K562 (cell line): ENCODE measurements at regions not wholly inside any gene's neighbourhood (a gene's known extent, or its start where the extent isn't known, plus 50 kb on each side); places are given as distances from the start of the nearest gene placed in this dataset.

Experiments used
- ATAC-seq: fragments of 200-7000 bp; cut with Tn5 transposase; 3 replicates; pipeline ENCODE4 v1.9.1; 2020; ENCODE audit warnings: moderate library complexity
- BruUV-seq: library from RNA; stranded (reverse); fragments of 400-500 nt; replicated peaks from 2 replicates; lab custom pipeline; 2021; lab: Mats Ljungman, UMichigan
- CTCF ChIA-PET: fragments of 300-600 bp; formaldehyde crosslinking; extraction: SDS; loops from one replicate; lab custom pipeline; 2021; ENCODE audit warnings: low intra/inter-chr PET ratio; lab: Yijun Ruan, JAX
- POLR2A ChIA-PET: fragments of 300-600, 350-650 bp; sonication (Branson Sonifier 250); formaldehyde crosslinking; extraction: SDS; loops from one replicate; lab custom pipeline; 2021; ENCODE audit warnings: antibody characterized with exemption, inconsistent platforms; lab: Yijun Ruan, JAX
- DNase-seq, 4 experiments: peaks; one replicate each; pipeline versions ENCODE4 v3.0.0 to v3.0.0-alpha.2; 2011 to 2018; ENCODE audit warnings: low spot score in 3 of 4, mixed read lengths in 3 of 4; ENCODE audit errors: extremely low read depth in 1 of 4
- FAIRE-seq: peaks from 2 replicates; lab custom pipeline; 2011; peaks lifted over from hg19 to GRCh38; lab: Jason Lieb, UNC
- H2AFZ ChIP-seq: 2 replicates; pipeline ENCODE4 v1.6.0; 2011; ENCODE audit warnings: low read depth, low read length, control low read depth, inconsistent platforms
- H3K27ac ChIP-seq: fragments of 200-600 bp; 3 replicates; pipeline ENCODE4 v1.8.0; 2011; ENCODE audit warnings: low read depth, mild to moderate bottlenecking, control low read depth, inconsistent platforms, low read length, moderate library complexity, mixed read lengths; ENCODE audit errors: extremely low read depth
- H3K27me3 ChIP-seq, 2 experiments: fragments of 300-600 bp in 1 of 2; 2 replicates in 1 of 2; 3 replicates in 1 of 2; pipeline versions ENCODE4 v1.6.0 to v1.8.0; 2011; ENCODE audit warnings: inconsistent platforms in 2 of 2, low read length in 2 of 2, mild to moderate bottlenecking in 1 of 2, mixed read lengths in 1 of 2, moderate library complexity in 1 of 2; ENCODE audit not compliant: control insufficient read depth in 2 of 2, insufficient read depth in 2 of 2
- H3K36me3 ChIP-seq: fragments of 300-600 bp; 3 replicates; pipeline ENCODE4 v1.8.0; 2011; ENCODE audit warnings: mild to moderate bottlenecking, low read length, inconsistent platforms; ENCODE audit not compliant: control insufficient read depth, insufficient read depth
- H3K4me1 ChIP-seq, 2 experiments: fragments of 200-600 bp in 1 of 2; replicated peaks in 1 of 2; 2 replicates in 1 of 2; 3 replicates in 1 of 2; pipeline versions ENCODE4 v1.5.1 to v1.8.0; 2011; ENCODE audit warnings: inconsistent platforms in 2 of 2, low read length in 2 of 2, mild to moderate bottlenecking in 1 of 2, mixed read lengths in 1 of 2, moderate library complexity in 1 of 2; ENCODE audit not compliant: control insufficient read depth in 2 of 2, insufficient read depth in 2 of 2
- H3K4me2 ChIP-seq: 2 replicates; pipeline ENCODE4 v1.6.1; 2011; ENCODE audit warnings: low read length, control low read depth, inconsistent platforms, mixed read lengths; ENCODE audit not compliant: insufficient read depth
- H3K4me3 ChIP-seq: fragments of 200-600 bp; sonication (generic), shearing (Covaris generic); 2 replicates; pipeline ENCODE4 v1.5.1; 2016; ENCODE audit warnings: control low read depth, inconsistent platforms
- H3K79me2 ChIP-seq: fragments of 200-600 bp; 3 replicates; pipeline ENCODE4 v1.8.0; 2011; ENCODE audit warnings: low read length, inconsistent platforms; ENCODE audit not compliant: control insufficient read depth, insufficient read depth
- H3K9ac ChIP-seq, 2 experiments: 2 replicates each; pipeline versions ENCODE4 v1.6.0 to v1.6.1; 2011; ENCODE audit warnings: low read depth in 2 of 2, low read length in 2 of 2, control low read depth in 1 of 2, inconsistent platforms in 1 of 2, mild to moderate bottlenecking in 1 of 2, mixed read lengths in 1 of 2; ENCODE audit not compliant: insufficient read depth in 1 of 2
- H3K9me1 ChIP-seq: one replicate; pipeline ENCODE4 v1.6.0; 2011; ENCODE audit warnings: inconsistent platforms, mild to moderate bottlenecking, low read length, moderate library complexity; ENCODE audit not compliant: control insufficient read depth, insufficient read depth
- H3K9me3 ChIP-seq: replicated peaks from 2 replicates; pipeline ENCODE4 v1.5.1; 2011; ENCODE audit warnings: low read depth, low read length, inconsistent platforms; ENCODE audit not compliant: control insufficient read depth, insufficient read depth
- H4K20me1 ChIP-seq: replicated peaks from 2 replicates; pipeline ENCODE4 v1.6.1; 2011; ENCODE audit warnings: low read length, inconsistent platforms, mixed read lengths; ENCODE audit not compliant: control insufficient read depth, insufficient read depth
- BRCA1 ChIP-seq, 2 experiments: fragments of 450-650 bp in 1 of 2; sonication (generic) in 1 of 2; formaldehyde crosslinking in 1 of 2; IDR thresholded peaks; 2 replicates each; pipeline versions ENCODE4 v1.5.0 to v1.6.1; 2017 to 2020; ENCODE audit warnings: mild to moderate bottlenecking in 1 of 2, missing genetic modification reagents in 1 of 2
- CBX5 ChIP-seq: IDR thresholded peaks from 2 replicates; pipeline ENCODE4 v1.6.1; 2014; ENCODE audit warnings: low read depth, borderline replicate concordance
- ETV1 ChIP-seq: fragments of 450-650 bp; conservative IDR thresholded peaks from 2 replicates; pipeline ENCODE4 v1.6.1; 2016; ENCODE audit warnings: missing genetic modification characterization, control low read depth, low read depth, missing compliant biosample characterization
- MCM3 ChIP-seq: fragments of 450-650 bp; IDR thresholded peaks from 2 replicates; pipeline ENCODE4 v1.6.1; 2016
- MLLT1 ChIP-seq, 2 experiments: fragments of 450-650 bp; IDR thresholded peaks; 2 replicates each; pipeline ENCODE4 v1.6.1; 2016
- PTBP1 ChIP-seq: fragments of 200-400 bp; formaldehyde crosslinking; IDR thresholded peaks from 2 replicates; pipeline ENCODE4 v1.6.1; 2017; ENCODE audit warnings: low read depth, low read length
- ZNF146 ChIP-seq: IDR thresholded peaks from one replicate; pipeline ENCODE4 v1.6.1; 2018; ENCODE audit warnings: missing compliant biosample characterization; ENCODE audit not compliant: unreplicated experiment
- ZNF717 ChIP-seq: fragments of 250-450 bp; sonication (Bioruptor Pico); IDR thresholded peaks from 2 replicates; pipeline ENCODE4 v1.5.0; 2021
- WGBS: fragments of 100-300 bp; shearing (Covaris generic); methylation state at CpG from one replicate; pipeline ENCODE4 v1.1.6; 2016; ENCODE audit warnings: low coverage, mixed read lengths; ENCODE audit not compliant: insufficient coverage; ENCODE audit errors: missing lambda C conversion rate; 5-methylcytosine and 5-hydroxymethylcytosine counted together
- in situ Hi-C: fragments of 300-500 bp; cut with MboI; formaldehyde crosslinking; loops from 4 replicates; pipeline ENCODE4 v1.15.0; 2018; ENCODE audit warnings: inconsistent platforms, mixed read lengths
- intact Hi-C: fragments of 100-400 bp; cut with micrococcal nuclease; formaldehyde crosslinking; loops from 2 replicates; pipeline ENCODE4 v1.14.2; 2022
- TF ChIP-seq, protein P1 (sequence below): fragments of 250-450 bp; sonication (Bioruptor Pico); IDR thresholded peaks from 2 replicates; pipeline ENCODE4 v1.8.0; 2021; ENCODE audit warnings: moderate library complexity, mild to moderate bottlenecking, inconsistent platforms

DNA sequence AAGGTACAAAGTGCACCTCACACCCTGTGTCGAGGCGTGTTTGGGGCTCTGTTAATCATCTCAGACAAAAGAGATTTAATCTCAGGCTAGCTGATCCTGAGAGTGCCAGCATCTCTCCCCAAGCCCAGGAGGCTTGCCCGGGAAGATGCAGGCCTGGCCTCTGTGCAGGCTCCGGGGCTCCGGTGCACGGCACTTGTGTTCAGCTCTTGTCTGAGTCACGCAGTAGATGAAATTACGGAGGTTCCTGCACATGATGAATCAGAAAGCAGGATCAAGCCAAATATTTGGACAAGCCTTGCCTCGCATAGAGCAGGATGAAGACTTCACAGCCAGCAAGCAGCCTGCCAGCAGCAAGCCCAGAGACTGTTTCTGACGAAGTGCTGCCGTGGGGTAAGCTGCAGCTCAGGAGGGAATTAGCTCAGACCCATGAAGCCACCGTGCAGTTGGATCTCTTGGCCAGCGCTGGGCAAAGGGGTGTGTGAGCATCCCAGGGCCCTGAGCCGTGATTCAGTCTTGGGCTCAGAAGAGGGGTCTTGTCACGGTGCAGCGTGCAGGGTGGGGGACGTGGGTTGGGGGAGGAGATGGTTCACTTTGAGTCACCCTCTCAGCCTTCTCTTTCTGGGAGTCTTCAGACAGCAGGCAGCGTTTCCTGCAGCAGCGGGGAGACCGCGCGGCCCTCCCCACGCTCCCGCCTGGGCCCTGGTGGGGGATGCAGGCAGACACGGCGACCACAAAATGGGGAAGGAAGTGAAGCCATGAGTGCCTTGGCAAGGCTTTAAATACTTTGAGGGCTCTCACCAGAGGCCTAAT, 89.2 kb upstream of the MEF2A start:
- TF ChIP-seq PTBP1 (no peak), ZNF717 (CRISPR knock-in tag) (no peak), BRCA1 (IDR thresholded peaks at IDR 0.05) (no peak), BRCA1 (CRISPR knock-in tag; IDR thresholded peaks at IDR 0.05) (no peak), ZNF146 (CRISPR knock-in tag) (no peak), MCM3 (no peak), CBX5 (no peak), MLLT1 (IDR thresholded peaks at IDR 0.05) (no peak), ETV1 (no peak)
- TF ChIP-seq, protein P1, sequence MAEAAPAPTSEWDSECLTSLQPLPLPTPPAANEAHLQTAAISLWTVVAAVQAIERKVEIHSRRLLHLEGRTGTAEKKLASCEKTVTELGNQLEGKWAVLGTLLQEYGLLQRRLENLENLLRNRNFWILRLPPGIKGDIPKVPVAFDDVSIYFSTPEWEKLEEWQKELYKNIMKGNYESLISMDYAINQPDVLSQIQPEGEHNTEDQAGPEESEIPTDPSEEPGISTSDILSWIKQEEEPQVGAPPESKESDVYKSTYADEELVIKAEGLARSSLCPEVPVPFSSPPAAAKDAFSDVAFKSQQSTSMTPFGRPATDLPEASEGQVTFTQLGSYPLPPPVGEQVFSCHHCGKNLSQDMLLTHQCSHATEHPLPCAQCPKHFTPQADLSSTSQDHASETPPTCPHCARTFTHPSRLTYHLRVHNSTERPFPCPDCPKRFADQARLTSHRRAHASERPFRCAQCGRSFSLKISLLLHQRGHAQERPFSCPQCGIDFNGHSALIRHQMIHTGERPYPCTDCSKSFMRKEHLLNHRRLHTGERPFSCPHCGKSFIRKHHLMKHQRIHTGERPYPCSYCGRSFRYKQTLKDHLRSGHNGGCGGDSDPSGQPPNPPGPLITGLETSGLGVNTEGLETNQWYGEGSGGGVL (CRISPR knock-in tag), result no peak
- WGBS, result 6% methylated on average over 24 of the region's 26 CpGs
- no TSS peak for BruUV-seq
- in situ Hi-C loops, result no loop called here
- intact Hi-C loops, result no loop called here
- H3K4me2 ChIP-seq, result no peak overlapping the region
- POLR2A ChIA-PET, result interaction anchor here (0.6 kb wide), 1 partner anchor 20 kb away, joined by 3 read pairs; no protein-coding TSS in a partner anchor
- no peaks in the 10 kb centered on the region for H3K9me1 ChIP-seq
- H4K20me1 ChIP-seq, result no peaks in the 10 kb centered on the region
- ATAC-seq (no peak; the same call in 2 of the 3 replicates), FAIRE-seq (no peak), DNase-seq (no peak)
- H3K27ac ChIP-seq, result no peak overlapping the region
- H3K9me3 ChIP-seq, result no peaks in the 10 kb centered on the region
- H3K36me3 ChIP-seq, result no peaks in the 10 kb centered on the region
- H3K79me2 ChIP-seq, result no peaks in the 10 kb centered on the region
- H3K4me1 ChIP-seq, result peaks cover 0 to 5% of the 10 kb centered on the region in 2 experiments; a peak in 1 of 5 replicates
- H3K9ac ChIP-seq, result no peak overlapping the region; a peak in 1 of 4 replicates
- CTCF ChIA-PET, result no interaction called here
- no peak overlapping the region for H3K4me3 ChIP-seq
- no peak overlapping the region for H2AFZ ChIP-seq
- H3K27me3 ChIP-seq, result peaks cover 23 to 48% of the 10 kb centered on the region in 2 experiments; a peak in 4 of 5 replicates
